IMR-90 (cell line): ENCODE measurements at regions not wholly inside any gene's neighbourhood (a gene's known extent, or its start where the extent isn't known, plus 50 kb on each side); places are given as distances from the start of the nearest gene placed in this dataset.

Source experiments
- ATAC-seq: fragments of 200-7000 bp; cut with Tn5 transposase; 2 replicates; pipeline ENCODE4 v1.9.1; 2020; ENCODE audit warnings: low read depth, mild to moderate bottlenecking, moderate library complexity
- BruUV-seq: library from RNA; stranded (reverse); fragments of 400-500 nt; replicated peaks from 2 replicates; lab custom pipeline; 2021; lab: Mats Ljungman, UMichigan
- CTCF ChIA-PET: fragments of 300-600 bp; formaldehyde crosslinking; extraction: SDS; loops from one replicate; lab custom pipeline; 2021; ENCODE audit warnings: antibody characterized with exemption; lab: Yijun Ruan, JAX
- POLR2A ChIA-PET: fragments of 300-600 bp; sonication (Branson Sonifier 250); formaldehyde crosslinking; loops from one replicate; lab custom pipeline; 2022; ENCODE audit warnings: antibody characterized with exemption; ENCODE audit not compliant: unreplicated experiment; lab: Charles Lee
- DNase-seq: peaks from one replicate; pipeline ENCODE4 v3.0.0; 2013
- H2AFZ ChIP-seq: replicated peaks from 2 replicates; pipeline ENCODE3; 2013; ENCODE audit warnings: low read length, mild to moderate bottlenecking; ENCODE audit not compliant: poor library complexity
- H2AK5ac ChIP-seq: 2 replicates; pipeline ENCODE4 v1.6.1; 2013; ENCODE audit warnings: low read depth, low read length, inconsistent platforms
- H2AK9ac ChIP-seq: replicated peaks from 2 replicates; pipeline ENCODE3; 2013; ENCODE audit warnings: mild to moderate bottlenecking, low read depth, low read length, moderate library complexity; ENCODE audit not compliant: poor library complexity
- H2BK120ac ChIP-seq: 2 replicates; pipeline ENCODE4 v1.6.1; 2013; ENCODE audit warnings: low read depth, low read length, inconsistent platforms
- H2BK15ac ChIP-seq: 3 replicates; pipeline ENCODE4 v1.6.1; 2013; ENCODE audit warnings: low read depth, low read length, inconsistent platforms
- H2BK20ac ChIP-seq: 2 replicates; pipeline ENCODE4 v1.6.1; 2013; ENCODE audit warnings: low read depth, mild to moderate bottlenecking, inconsistent platforms, low read length, moderate library complexity
- H2BK5ac ChIP-seq: 2 replicates; pipeline ENCODE4 v1.6.1; 2013; ENCODE audit warnings: mild to moderate bottlenecking, low read depth, low read length, inconsistent platforms; ENCODE audit not compliant: poor library complexity, severe bottlenecking
- H3K14ac ChIP-seq: replicated peaks from 2 replicates; pipeline ENCODE4 v1.6.1; 2013; ENCODE audit warnings: low read depth, low read length, inconsistent platforms
- H3K18ac ChIP-seq: 2 replicates; pipeline ENCODE4 v1.6.1; 2013; ENCODE audit warnings: low read depth, low read length, control low read depth
- H3K23ac ChIP-seq: 2 replicates; pipeline ENCODE4 v1.6.1; 2013; ENCODE audit warnings: low read depth, low read length, inconsistent platforms
- H3K27ac ChIP-seq: 2 replicates; pipeline ENCODE4 v1.5.1; 2013; ENCODE audit warnings: mild to moderate bottlenecking, control low read depth, low read length; ENCODE audit not compliant: insufficient read depth
- H3K27me3 ChIP-seq: 2 replicates; pipeline ENCODE4 v1.6.1; 2013; ENCODE audit warnings: low read length; ENCODE audit not compliant: control insufficient read depth, insufficient read depth
- H3K36me3 ChIP-seq: 2 replicates; pipeline ENCODE4 v1.6.1; 2013; ENCODE audit warnings: low read length, mixed read lengths; ENCODE audit not compliant: control insufficient read depth, insufficient read depth
- H3K4ac ChIP-seq: 2 replicates; pipeline ENCODE4 v1.6.1; 2013; ENCODE audit warnings: low read depth, low read length, inconsistent platforms
- H3K4me1 ChIP-seq: 2 replicates; pipeline ENCODE4 v1.6.1; 2013; ENCODE audit warnings: low read length, mixed read lengths; ENCODE audit not compliant: control insufficient read depth, insufficient read depth
- H3K4me2 ChIP-seq: 2 replicates; pipeline ENCODE4 v1.6.1; 2013; ENCODE audit warnings: low read depth, mild to moderate bottlenecking, control low read depth, low read length, moderate library complexity
- H3K4me3 ChIP-seq: 2 replicates; pipeline ENCODE4 v1.5.1; 2013; ENCODE audit warnings: low read depth, mild to moderate bottlenecking, control low read depth, low read length, moderate library complexity; ENCODE audit not compliant: insufficient read depth
- H3K56ac ChIP-seq: 2 replicates; pipeline ENCODE4 v1.6.1; 2013; ENCODE audit warnings: low read length, inconsistent platforms; ENCODE audit not compliant: insufficient read depth; ENCODE audit errors: extremely low read depth
- H3K79me1 ChIP-seq, 2 experiments: 2 replicates each; pipeline ENCODE4 v1.6.1; 2013; ENCODE audit warnings: low read length in 2 of 2, inconsistent platforms in 1 of 2, low read depth in 1 of 2
- H3K9ac ChIP-seq: 2 replicates; pipeline ENCODE4 v1.6.1; 2013; ENCODE audit warnings: low read depth, low read length, control low read depth
- H3K9me1 ChIP-seq: 2 replicates; pipeline ENCODE4 v1.6.1; 2013; ENCODE audit warnings: low read length, inconsistent platforms; ENCODE audit not compliant: insufficient read depth
- H3K9me3 ChIP-seq: 2 replicates; pipeline ENCODE4 v1.6.1; 2013; ENCODE audit warnings: low read length; ENCODE audit not compliant: control insufficient read depth, insufficient read depth
- H4K20me1 ChIP-seq: 2 replicates; pipeline ENCODE4 v1.6.1; 2013; ENCODE audit warnings: low read length, inconsistent platforms; ENCODE audit not compliant: insufficient read depth
- H4K5ac ChIP-seq: 2 replicates; pipeline ENCODE4 v1.6.1; 2013; ENCODE audit warnings: mild to moderate bottlenecking, low read depth, low read length, control low read depth
- H4K8ac ChIP-seq, 2 experiments: 2 replicates each; pipeline ENCODE4 v1.6.1; 2013; ENCODE audit warnings: low read depth in 2 of 2, low read length in 2 of 2, control low read depth in 1 of 2, inconsistent platforms in 1 of 2
- H4K91ac ChIP-seq: 2 replicates; pipeline ENCODE4 v1.6.1; 2013; ENCODE audit warnings: low read depth, low read length, inconsistent platforms; ENCODE audit not compliant: insufficient read depth
- BHLHE40 ChIP-seq: fragments of 150-350 bp; IDR thresholded peaks from 2 replicates; pipeline ENCODE4 v1.6.1; 2016; ENCODE audit warnings: mild to moderate bottlenecking, low read depth, low read length
- CEBPB ChIP-seq: IDR thresholded peaks from 2 replicates; pipeline ENCODE4 v1.6.1; 2012; ENCODE audit warnings: low read depth, low read length, improper control_type of control experiment
- CHD1 ChIP-seq: IDR thresholded peaks from 2 replicates; pipeline ENCODE4 v1.6.1; 2012; ENCODE audit warnings: low read depth, low read length, improper control_type of control experiment
- CTCF ChIP-seq: conservative IDR thresholded peaks from 2 replicates; pipeline ENCODE4 v1.5.1; 2012; ENCODE audit warnings: mild to moderate bottlenecking, low read depth, low read length, improper control_type of control experiment
- FOS ChIP-seq: fragments of 150-350 bp; IDR thresholded peaks from 2 replicates; pipeline ENCODE4 v1.6.1; 2016; ENCODE audit warnings: low read depth, low read length
- MAFK ChIP-seq: IDR thresholded peaks from 2 replicates; pipeline ENCODE4 v1.6.1; 2012; ENCODE audit warnings: low read depth, low read length, improper control_type of control experiment
- MAZ ChIP-seq: IDR thresholded peaks from 2 replicates; pipeline ENCODE4 v1.6.1; 2012; ENCODE audit warnings: low read depth, mild to moderate bottlenecking, low read length, improper control_type of control experiment, moderate library complexity, borderline replicate concordance
- MXI1 ChIP-seq: IDR thresholded peaks from 2 replicates; pipeline ENCODE4 v1.6.1; 2012; ENCODE audit warnings: low read depth, mild to moderate bottlenecking, low read length, moderate library complexity, borderline replicate concordance
- NFE2L2 ChIP-seq: fragments of 150-350 bp; IDR thresholded peaks from 2 replicates; pipeline ENCODE4 v1.6.1; 2016; ENCODE audit warnings: low read depth, mild to moderate bottlenecking, low read length
- POLR2A ChIP-seq: IDR thresholded peaks from 2 replicates; pipeline ENCODE4 v1.6.1; 2012; ENCODE audit warnings: mild to moderate bottlenecking, low read depth, low read length
- RAD21 ChIP-seq: IDR thresholded peaks from 2 replicates; pipeline ENCODE4 v1.6.1; 2012; ENCODE audit warnings: low read length, improper control_type of control experiment
- RCOR1 ChIP-seq: IDR thresholded peaks from 2 replicates; pipeline ENCODE4 v1.6.1; 2012; ENCODE audit warnings: mild to moderate bottlenecking, low read length, improper control_type of control experiment; ENCODE audit not compliant: insufficient replicate concordance
- RFX5 ChIP-seq: IDR thresholded peaks from 2 replicates; pipeline ENCODE4 v1.8.0; 2012; ENCODE audit warnings: low read depth, mild to moderate bottlenecking, low read length, moderate library complexity
- SMC3 ChIP-seq: fragments of 150-350 bp; IDR thresholded peaks from 2 replicates; pipeline ENCODE4 v1.6.1; 2016; ENCODE audit warnings: low read depth, mild to moderate bottlenecking, antibody characterized with exemption, low read length, moderate library complexity
- WGBS, 2 experiments: methylation state at CpG; one replicate each; pipeline versions ENCODE4 v1.1.5 to v1.1.7; 2013; ENCODE audit warnings: missing lambda C conversion rate in 2 of 2; ENCODE audit not compliant: insufficient read length in 1 of 2; ENCODE audit errors: extremely low coverage in 2 of 2; 5-methylcytosine and 5-hydroxymethylcytosine counted together
- dilution Hi-C: fragments of 300-500 bp; cut with HindIII; formaldehyde crosslinking; loops from one replicate; pipeline ENCODE4 v1.14.3; 2018; ENCODE audit warnings: low sequenced_read_pairs; ENCODE audit not compliant: unreplicated experiment
- in situ Hi-C: fragments of 300-500 bp; cut with MboI; formaldehyde crosslinking; loops from 3 replicates; pipeline ENCODE4 v1.14.3; 2019; ENCODE audit warnings: low sequenced_read_pairs, inconsistent platforms, mixed read lengths
- intact Hi-C: fragments of 100-400 bp; cut with micrococcal nuclease; formaldehyde crosslinking; loops from 2 replicates; pipeline ENCODE4 v1.10.0; 2022
- TF ChIP-seq, protein P1 (sequence below): fragments of 150-350 bp; IDR thresholded peaks from 2 replicates; pipeline ENCODE4 v1.6.1; 2016; ENCODE audit warnings: low read depth, mild to moderate bottlenecking, low read length, moderate library complexity, borderline replicate concordance
- TF ChIP-seq, protein P2 (sequence below): fragments of 150-350 bp; IDR thresholded peaks from 2 replicates; pipeline ENCODE4 v1.6.1; 2017; ENCODE audit warnings: mild to moderate bottlenecking, antibody characterized with exemption, low read length, low read depth

GRCh38 chr13:99766641-99767045 lies 204.9 kb downstream of the ZIC5 start:
- Histone ChIP-seq H3K9me1 (no peaks in the 10 kb centered on the region), H3K79me1 (no peaks in the 10 kb centered on the region), H3K4me2 (no peak overlapping the region), H3K14ac (no peak overlapping the region), H3K23ac (no peak overlapping the region), H4K8ac (no peak overlapping the region), H3K4ac (no peak overlapping the region), H3K9ac (no peak overlapping the region), H2BK15ac (no peak overlapping the region), H4K5ac (no peak overlapping the region), H2BK5ac (no peak overlapping the region), H2BK20ac (no peak overlapping the region), H3K4me1 (no peaks in the 10 kb centered on the region), H3K27ac (no peak overlapping the region), H2BK120ac (no peak overlapping the region), H2AK9ac (no peak overlapping the region), H3K9me3 (no peaks in the 10 kb centered on the region; the same call in 1 of the 2 replicates), H4K91ac (no peak overlapping the region), H3K18ac (no peak overlapping the region), H3K4me3 (no peak overlapping the region), H3K27me3 (no peaks in the 10 kb centered on the region), H3K56ac (no peak overlapping the region), H2AFZ (no peak overlapping the region), H2AK5ac (no peak overlapping the region), H4K20me1 (no peaks in the 10 kb centered on the region), H3K36me3 (no peaks in the 10 kb centered on the region)
- CTCF ChIA-PET: no interaction called here
- ATAC-seq (no peak), DNase-seq (no peak)
- BruUV-seq: no TSS peak
- dilution Hi-C loops: no loop called here
- no CpG with 5 or more reads among the region's 2 CpGs for WGBS, 2 experiments
- POLR2A ChIA-PET: no interaction called here
- in situ Hi-C loops: no loop called here
- TF ChIP-seq BHLHE40: no peak
- no peak for TF ChIP-seq POLR2A
- TF ChIP-seq MAFK: no peak
- TF ChIP-seq SMC3: no peak
- no peak for TF ChIP-seq CEBPB
- TF ChIP-seq CTCF: no peak
- TF ChIP-seq, protein P1, sequence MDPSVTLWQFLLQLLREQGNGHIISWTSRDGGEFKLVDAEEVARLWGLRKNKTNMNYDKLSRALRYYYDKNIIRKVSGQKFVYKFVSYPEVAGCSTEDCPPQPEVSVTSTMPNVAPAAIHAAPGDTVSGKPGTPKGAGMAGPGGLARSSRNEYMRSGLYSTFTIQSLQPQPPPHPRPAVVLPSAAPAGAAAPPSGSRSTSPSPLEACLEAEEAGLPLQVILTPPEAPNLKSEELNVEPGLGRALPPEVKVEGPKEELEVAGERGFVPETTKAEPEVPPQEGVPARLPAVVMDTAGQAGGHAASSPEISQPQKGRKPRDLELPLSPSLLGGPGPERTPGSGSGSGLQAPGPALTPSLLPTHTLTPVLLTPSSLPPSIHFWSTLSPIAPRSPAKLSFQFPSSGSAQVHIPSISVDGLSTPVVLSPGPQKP: no peak
- TF ChIP-seq NFE2L2: no peak
- no peak for TF ChIP-seq CHD1
- no peak for TF ChIP-seq RAD21
- no peak for TF ChIP-seq MXI1
- TF ChIP-seq, protein P2, sequence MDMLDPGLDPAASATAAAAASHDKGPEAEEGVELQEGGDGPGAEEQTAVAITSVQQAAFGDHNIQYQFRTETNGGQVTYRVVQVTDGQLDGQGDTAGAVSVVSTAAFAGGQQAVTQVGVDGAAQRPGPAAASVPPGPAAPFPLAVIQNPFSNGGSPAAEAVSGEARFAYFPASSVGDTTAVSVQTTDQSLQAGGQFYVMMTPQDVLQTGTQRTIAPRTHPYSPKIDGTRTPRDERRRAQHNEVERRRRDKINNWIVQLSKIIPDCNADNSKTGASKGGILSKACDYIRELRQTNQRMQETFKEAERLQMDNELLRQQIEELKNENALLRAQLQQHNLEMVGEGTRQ: no peak
- no peak for TF ChIP-seq RCOR1
- no peak for TF ChIP-seq RFX5
- TF ChIP-seq FOS: no peak
- TF ChIP-seq MAZ: no peak
- intact Hi-C loops: no loop called here
